ENCODE measurements at regions not wholly inside any gene's neighbourhood (a gene's known extent, or its start where the extent isn't known, plus 50 kb on each side); places are given as distances from the start of the nearest gene placed in this dataset.

DNA sequence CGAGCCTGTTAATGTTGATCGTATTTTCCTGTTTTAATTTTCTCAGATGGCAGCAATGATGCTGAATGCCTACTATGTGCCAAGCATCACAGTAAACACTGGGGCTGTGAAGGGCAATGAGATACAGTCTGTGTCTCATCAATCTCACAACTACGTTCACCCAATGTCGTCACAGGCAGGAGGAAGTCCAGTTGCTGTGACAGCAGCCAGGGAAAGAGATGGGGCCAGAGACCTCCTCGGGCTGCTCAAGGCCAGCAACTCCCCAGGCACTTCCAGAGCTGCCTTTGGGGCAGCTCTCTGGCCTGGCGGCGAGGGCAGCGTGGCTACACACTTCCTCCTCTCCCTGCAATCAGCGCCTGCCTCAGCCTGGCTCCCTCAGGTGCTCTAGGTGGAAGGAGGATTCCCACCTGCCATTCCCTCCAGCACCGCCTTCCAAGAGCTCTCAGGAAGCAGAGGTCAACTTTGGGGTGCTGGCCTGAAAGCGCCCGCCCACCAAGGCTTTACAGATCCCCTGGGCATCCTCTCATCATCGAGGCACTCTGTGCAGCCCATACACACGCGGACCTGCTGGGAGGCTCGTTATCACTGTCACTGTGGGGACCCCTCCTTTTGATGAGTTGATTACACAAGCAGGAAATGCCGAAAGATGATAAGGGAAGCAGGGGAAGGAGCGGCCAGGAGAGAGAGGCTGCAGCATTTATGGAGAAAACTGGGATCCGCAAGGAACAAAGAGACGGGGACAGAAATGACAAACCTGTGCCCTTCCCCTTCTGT lies 159.2 kb downstream of the ZDHHC21 start:
- TF ChIP-seq MYC (IDR thresholded peaks at IDR 0.05; ENCODE audit: low read depth, low read length): no peak
- TF ChIP-seq POLR2AphosphoS5 (IDR thresholded peaks at IDR 0.05; ENCODE audit: insufficient read depth, low read depth, low read length): no peak
- TF ChIP-seq FOS (IDR thresholded peaks at IDR 0.05; ENCODE audit: borderline replicate concordance, insufficient read depth, low read length): no peak
- no peak for TF ChIP-seq GATA2 (IDR thresholded peaks at IDR 0.05; ENCODE audit: insufficient read depth, insufficient read length, low read depth, low read length)
- TF ChIP-seq JUN (IDR thresholded peaks at IDR 0.05; ENCODE audit: borderline replicate concordance, insufficient read depth, insufficient read length, low read depth): no peak
- TF ChIP-seq, protein P1, sequence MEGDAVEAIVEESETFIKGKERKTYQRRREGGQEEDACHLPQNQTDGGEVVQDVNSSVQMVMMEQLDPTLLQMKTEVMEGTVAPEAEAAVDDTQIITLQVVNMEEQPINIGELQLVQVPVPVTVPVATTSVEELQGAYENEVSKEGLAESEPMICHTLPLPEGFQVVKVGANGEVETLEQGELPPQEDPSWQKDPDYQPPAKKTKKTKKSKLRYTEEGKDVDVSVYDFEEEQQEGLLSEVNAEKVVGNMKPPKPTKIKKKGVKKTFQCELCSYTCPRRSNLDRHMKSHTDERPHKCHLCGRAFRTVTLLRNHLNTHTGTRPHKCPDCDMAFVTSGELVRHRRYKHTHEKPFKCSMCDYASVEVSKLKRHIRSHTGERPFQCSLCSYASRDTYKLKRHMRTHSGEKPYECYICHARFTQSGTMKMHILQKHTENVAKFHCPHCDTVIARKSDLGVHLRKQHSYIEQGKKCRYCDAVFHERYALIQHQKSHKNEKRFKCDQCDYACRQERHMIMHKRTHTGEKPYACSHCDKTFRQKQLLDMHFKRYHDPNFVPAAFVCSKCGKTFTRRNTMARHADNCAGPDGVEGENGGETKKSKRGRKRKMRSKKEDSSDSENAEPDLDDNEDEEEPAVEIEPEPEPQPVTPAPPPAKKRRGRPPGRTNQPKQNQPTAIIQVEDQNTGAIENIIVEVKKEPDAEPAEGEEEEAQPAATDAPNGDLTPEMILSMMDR (IDR thresholded peaks at IDR 0.05; ENCODE audit: extremely low read depth in 1 of 2, insufficient read depth in 1 of 2, low read depth in 1 of 2, low read length in 2 of 2): no peak
- no peak for TF ChIP-seq EZH2 (IDR thresholded peaks at IDR 0.05; ENCODE audit: borderline replicate concordance, low read depth, low read length, severe bottlenecking)
- TF ChIP-seq, protein P2, sequence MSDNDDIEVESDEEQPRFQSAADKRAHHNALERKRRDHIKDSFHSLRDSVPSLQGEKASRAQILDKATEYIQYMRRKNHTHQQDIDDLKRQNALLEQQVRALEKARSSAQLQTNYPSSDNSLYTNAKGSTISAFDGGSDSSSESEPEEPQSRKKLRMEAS (IDR thresholded peaks at IDR 0.05; ENCODE audit: insufficient read depth, insufficient read length): no peak
- no peak for TF ChIP-seq POLR2A (IDR thresholded peaks at IDR 0.05; ENCODE audit: low read depth, low read length)
- no peak overlapping the region for H2AFZ ChIP-seq (ENCODE audit: low read depth, low read length)
- no peak overlapping the region for H3K27ac ChIP-seq (ENCODE audit: insufficient read depth, low read depth, low read length)
- FAIRE-seq (no peak), DNase-seq (ENCODE audit: low read depth, low spot score) (no peak)
- H4K20me1 ChIP-seq (replicated peaks; ENCODE audit: control insufficient read depth, extremely low read depth, insufficient read depth, low read length): no peaks in the 10 kb centered on the region
- no peaks in the 10 kb centered on the region for H3K4me1 ChIP-seq (ENCODE audit: control insufficient read depth, extremely low read depth, insufficient read depth, low read length)
- CTCF ChIA-PET: no interaction called here
- POLR2A ChIA-PET: no interaction called here
- H3K9me1 ChIP-seq (replicated peaks; ENCODE audit: control insufficient read depth, extremely low read depth, insufficient read depth, low read length): no peaks in the 10 kb centered on the region
- H3K9me3 ChIP-seq (replicated peaks; ENCODE audit: control insufficient read depth, insufficient read depth, low read length): no peaks in the 10 kb centered on the region
- intact Hi-C loops (cut with micrococcal nuclease): no loop called here
- peaks cover 4 to 21% of the 10 kb centered on the region in 2 experiments for H3K27me3 ChIP-seq (ENCODE audit: control insufficient read depth in 2 of 2, insufficient read depth in 2 of 2, low read length in 2 of 2)
- H3K4me3 ChIP-seq (replicated peaks in 1 of 3; ENCODE audit: insufficient read depth in 1 of 3, low read depth in 1 of 3, low read length in 3 of 3): no peak overlapping the region
- H3K36me3 ChIP-seq (ENCODE audit: control insufficient read depth in 2 of 2, extremely low read depth in 1 of 2, insufficient read depth in 2 of 2, low read length in 2 of 2): no peaks in the 10 kb centered on the region
- BruUV-seq (replicated peaks): no TSS peak
- dilution Hi-C loops (cut with MboI; ENCODE audit: extremely low pct_ligation_motif_present, low sequenced_read_pairs): no loop called here
- no peaks in the 10 kb centered on the region for H3K79me2 ChIP-seq (ENCODE audit: control insufficient read depth, insufficient read depth, low read length)
- no peak overlapping the region for H3K9ac ChIP-seq (replicated peaks; ENCODE audit: extremely low read depth, insufficient read depth, low read length)
- no peak overlapping the region for H3K4me2 ChIP-seq (ENCODE audit: insufficient read depth, low read length)
